Activated CD4-positive, alpha-beta T cell treated with anti-CD3 and anti-CD28 coated beads, Interleukin-2, amount 50 U/mL, for 16 hours (primary cell): ENCODE measurements at regions not wholly inside any gene's neighbourhood (a gene's known extent, or its start where the extent isn't known, plus 50 kb on each side); places are given as distances from the start of the nearest gene placed in this dataset.
A peak's percentile ranks its signal among the peaks of the same experiment; 100 is the strongest.
"Not testable (repeated sequence)": the region's sequence is repeated elsewhere in the genome, so short reads cannot be mapped to it uniquely, and the experiment has no call there.

Source experiments
- DNase-seq: peaks from one replicate; pipeline ENCODE4 v3.0.0-alpha.2; 2020

DNA sequence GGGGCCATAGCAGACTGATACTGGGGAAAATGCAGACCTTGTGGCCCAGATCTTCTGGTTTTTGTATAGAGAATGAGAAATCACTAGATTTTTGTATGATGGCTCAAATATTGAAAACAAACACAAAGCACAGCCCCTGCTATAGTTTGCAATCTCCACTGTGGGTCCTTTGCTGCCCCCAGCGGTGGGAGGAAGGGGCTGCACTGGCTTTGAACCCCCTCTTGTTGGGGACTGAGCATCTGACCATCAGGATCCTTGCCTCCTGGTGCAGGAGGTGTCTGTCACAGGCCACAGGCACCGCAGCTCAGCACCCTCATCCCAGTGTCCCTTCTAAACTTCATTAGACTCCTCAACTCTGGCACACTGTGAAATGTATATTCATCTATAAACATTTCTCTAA, 252.3 kb downstream of the BCL2L11 start:
- not testable (repeated sequence) for DNase-seq

DNA sequence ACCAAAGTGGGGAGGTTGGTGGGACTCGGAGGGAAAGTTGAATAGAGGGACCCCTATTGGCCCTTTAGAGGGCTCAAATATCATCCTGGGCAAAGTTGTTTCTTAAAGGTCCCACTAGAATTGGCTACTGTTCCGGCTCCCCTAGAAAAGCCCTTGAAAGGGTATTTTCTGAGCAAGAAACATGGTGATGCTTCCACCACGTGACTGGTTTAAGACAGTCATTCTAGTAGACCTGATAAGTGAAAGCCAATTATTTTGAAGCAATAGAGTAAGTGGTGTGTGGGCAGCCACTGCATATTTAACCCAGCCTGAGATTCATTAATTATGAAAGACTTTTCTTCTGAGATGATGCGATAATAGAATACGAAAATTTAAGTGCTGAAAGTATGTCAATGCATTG, 253.3 kb downstream of the BCL2L11 start:
- not testable (repeated sequence) for DNase-seq

DNA sequence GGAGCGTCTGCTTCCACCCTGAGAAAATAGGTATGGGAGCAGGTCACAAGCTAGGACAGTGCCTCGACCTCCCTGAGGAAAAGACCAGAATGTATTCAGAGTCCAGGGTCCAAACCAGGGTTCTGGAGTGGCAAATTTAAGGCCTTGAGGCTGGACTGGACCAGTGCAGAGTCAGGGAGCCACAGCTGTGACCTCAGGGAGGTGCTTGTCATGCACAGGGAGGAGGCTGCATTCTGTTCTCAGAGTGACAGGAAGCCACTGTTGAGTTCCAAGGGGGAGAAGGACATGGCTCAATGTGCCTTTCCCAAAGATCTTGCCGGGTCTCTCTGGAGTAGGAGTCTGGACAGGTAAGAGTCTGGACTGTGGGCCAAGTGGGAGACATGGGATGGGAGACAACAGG, 254.0 kb downstream of the BCL2L11 start:
- not testable (repeated sequence) for DNase-seq

DNA sequence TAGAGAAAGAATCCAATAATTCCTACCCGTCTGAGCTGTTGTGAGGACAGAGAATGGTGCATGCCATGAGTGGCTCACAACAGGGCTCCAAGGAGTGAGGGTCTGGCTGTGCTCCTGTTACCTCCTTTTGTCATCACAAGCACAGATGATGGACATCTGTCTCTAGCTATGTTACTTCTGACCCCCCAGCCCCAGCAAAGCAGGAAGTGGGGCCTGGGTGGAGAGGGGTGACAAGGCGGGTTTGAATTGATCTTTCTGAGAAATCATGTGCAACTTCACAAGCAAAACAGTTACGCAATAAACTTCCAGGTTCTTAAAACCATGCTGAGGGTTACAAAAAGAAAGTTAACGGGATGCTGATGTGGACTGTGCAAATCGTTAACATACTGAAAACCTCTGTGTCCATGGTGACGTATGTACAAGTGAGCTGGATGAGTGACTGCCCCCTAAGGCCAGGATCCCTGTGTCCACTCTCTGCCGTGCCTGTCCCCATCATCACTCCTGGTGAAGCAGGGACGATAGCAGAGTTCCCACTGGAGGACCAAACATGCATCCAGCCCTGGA, 254.7 kb downstream of the BCL2L11 start:
- DNase-seq, result not testable (repeated sequence)

DNA sequence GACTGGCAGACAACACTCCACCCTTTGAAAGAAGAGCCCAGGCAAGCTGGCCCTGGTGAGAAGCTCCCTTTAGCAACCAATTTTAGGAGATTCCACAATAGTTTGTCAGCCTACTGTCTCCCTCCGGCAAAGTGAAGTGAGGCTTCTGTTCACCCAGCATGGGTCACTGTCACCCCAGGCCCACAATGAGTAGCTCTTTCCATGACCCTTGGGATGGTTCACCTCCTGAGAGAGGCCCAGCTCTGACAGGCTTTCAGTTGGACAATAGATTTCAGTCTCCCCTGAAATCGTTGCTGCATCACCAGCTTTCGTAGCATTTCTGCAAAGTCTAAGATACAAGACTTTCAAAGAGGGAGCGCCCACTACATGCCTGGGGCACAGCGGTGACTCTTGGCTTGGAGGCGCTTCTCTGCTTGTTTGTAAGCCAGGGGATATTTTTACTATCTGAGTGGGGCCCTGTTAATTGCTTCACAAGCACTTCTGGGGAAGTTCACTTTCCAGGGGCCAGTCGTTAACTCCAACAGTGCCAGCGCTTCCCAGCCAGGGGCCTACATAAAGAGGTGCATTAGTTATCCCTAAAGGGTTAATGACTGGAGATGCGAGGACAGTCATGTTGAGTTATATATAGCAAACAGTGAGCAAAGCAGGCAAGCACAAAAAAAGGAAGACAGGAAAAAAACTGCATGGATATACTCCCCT, 255.7 kb downstream of the BCL2L11 start:
- not testable (repeated sequence) for DNase-seq

DNA sequence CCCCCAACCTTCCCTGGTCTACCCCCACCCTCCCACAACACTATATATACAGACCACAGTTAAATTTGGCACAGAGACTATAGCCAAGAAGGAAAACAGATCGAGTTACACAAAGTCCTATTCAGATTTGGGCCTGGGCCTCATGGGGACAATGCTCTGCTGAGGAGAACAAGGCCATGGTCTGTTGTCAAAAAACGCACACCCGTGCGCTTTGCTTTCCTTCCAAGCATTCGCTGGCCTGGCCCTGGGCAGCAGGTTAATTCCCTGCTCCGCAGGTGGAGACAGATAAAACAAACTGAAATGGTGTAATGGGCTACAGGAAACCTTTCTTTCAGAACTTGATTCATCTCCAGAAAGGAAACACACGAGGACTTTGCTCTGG, 256.2 kb downstream of the BCL2L11 start:
- DNase-seq, result not testable (repeated sequence)

DNA sequence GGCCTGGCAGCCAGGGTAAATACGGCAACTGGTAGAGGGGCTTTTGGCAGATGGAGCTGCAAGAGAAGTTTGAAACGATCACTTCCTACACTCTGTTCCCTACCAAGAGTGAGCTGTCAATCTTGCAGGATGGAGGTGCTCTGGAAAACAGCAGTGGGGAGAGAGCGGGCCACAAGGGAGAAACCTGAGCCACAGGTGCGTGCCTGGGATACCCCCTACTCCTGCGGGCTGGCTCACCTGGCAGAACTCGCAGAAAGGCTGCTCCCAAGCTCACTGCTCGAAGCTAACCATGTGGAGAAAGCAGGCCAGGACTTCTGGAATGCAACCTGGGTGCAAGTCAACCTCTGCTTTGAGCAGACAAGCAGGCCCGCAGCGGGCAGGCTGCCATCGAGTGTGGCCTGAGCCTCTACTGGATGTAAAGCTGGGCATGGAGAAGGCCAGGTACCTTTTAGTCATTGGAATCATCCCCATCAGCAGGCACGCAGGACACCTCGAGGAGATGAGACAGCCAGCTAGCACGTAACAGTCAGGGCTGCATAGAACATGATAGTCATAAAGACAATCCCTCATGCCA, 256.8 kb downstream of the BCL2L11 start:
- not testable (repeated sequence) for DNase-seq

DNA sequence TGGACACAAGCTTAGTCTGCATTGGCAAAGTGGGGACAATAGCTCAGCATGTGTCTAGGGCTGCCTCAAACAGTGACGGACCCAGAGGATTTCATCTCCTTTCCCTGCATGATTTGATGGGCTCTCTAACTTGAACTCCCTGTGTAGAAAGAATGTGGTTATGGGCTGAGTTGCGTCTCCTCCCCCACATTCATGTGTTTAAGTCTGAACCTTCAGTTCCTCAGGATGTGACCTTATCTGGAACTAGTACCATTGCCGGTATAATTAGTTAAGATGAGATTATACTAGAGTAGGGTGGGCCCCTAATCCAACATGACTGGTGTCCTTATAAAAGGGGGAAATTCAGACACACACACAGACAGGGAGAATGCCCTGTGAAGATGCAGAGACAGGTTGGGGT, 257.6 kb downstream of the BCL2L11 start:
- not testable (repeated sequence) for DNase-seq

DNA sequence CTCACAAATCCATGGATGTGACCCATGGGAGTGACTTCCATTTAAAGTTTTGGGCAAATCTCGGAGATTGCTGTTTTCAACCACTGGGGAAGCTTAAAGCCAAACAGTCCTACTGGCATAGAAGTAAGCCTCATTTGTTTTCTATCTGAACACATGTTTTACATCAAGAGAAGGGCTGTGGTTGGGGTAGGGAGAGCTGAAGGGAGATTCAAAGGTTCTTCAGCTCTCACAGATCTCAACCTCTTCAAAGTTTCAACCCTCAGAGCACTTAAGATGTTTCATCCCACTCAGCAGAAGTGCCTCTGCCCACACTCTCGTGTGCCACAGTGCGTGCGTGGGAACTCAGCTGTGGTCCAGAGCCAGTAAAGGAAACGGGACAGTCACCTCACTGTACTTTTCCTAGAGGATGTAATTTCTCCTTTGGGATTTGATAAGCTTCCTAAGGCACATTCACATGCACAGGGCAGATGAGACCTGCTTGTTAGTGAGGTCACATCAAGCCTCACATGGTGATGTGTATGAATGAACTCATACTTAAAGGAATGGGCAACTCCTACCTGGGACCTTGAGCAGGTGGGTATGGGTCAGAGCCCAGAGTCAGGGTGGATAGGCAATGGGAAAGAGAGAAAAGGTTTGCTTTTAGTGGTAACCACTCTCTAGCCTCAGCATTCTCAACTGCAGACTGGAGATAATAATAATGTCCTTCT, 260.2 kb downstream of the BCL2L11 start:
- DNase-seq, result not testable (repeated sequence)

DNA sequence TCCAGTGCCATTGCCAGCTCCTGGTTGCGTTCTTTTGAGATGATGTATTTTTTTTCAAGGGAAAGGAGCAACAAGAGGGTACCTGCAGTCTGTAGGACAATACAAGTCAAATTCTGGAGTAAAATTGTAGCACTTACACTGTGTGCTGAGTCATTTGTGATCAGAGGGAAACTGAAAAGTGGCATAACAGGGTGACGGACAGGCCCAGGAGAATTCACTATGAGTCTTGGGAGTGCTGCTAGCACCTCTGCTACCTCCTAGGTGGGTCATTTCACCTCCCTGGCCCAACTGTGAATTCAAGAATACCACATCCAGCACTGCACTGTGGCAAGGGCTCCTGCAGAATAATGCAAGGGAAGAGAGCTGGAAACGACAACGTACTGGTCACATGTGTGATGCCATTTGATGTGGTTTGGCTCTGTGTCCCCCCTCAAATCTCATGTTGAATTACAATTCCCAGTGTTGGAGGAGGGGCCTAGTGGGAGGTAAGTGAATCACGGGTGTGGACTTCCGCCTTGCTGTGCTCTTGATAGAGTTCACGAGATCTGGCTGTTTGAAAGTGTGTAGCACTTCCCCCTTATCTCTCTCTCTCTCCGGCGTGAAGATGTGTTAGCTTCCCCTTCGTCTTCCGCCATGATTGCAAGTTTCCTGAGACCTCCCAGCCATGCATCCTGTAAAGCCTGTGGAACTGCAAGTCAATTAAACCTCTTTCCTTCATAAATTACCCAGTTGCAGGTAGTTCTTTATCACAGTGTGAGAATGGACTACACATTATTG, 261.0 kb downstream of the BCL2L11 start:
- peak; percentile 7 for DNase-seq

DNA sequence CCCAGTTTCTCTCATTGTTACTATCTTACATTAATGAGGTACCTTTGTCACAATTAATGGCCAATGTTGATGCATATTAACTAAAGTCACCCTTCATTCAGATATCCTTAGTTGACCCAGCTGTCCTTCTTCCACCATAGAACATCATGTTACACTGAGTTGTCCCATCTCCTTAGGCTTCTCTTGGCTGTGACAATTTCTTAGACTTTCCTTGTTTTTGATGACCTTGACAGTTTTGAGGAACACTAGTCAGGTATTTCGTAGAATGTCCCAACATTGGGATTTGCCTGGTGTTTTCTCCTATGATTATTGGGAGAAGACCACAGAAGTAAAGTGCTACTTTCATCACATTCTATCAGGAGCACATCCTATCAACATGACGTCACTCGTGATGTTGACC, 261.8 kb downstream of the BCL2L11 start:
- DNase-seq, result not testable (repeated sequence)

DNA sequence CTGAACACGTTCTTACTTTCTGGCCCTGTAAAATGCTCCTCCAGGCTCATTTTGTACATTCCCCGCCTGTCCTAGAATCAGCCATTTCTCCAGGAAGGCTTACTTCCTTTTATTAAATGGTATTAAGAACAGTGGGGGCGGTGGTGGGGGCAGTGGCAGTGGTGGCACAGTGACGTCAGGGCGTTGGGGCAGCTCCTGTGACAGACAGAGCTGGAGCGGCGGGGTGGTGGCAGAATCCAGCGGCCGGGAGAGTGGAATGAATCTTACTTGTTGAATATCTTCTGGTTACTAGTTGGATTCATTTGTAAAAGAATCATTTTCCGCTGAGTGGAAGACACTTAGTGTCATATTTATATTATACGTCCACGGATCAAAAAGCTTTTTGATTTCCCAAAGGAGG, 262.6 kb downstream of the BCL2L11 start:
- DNase-seq, result not testable (repeated sequence)

DNA sequence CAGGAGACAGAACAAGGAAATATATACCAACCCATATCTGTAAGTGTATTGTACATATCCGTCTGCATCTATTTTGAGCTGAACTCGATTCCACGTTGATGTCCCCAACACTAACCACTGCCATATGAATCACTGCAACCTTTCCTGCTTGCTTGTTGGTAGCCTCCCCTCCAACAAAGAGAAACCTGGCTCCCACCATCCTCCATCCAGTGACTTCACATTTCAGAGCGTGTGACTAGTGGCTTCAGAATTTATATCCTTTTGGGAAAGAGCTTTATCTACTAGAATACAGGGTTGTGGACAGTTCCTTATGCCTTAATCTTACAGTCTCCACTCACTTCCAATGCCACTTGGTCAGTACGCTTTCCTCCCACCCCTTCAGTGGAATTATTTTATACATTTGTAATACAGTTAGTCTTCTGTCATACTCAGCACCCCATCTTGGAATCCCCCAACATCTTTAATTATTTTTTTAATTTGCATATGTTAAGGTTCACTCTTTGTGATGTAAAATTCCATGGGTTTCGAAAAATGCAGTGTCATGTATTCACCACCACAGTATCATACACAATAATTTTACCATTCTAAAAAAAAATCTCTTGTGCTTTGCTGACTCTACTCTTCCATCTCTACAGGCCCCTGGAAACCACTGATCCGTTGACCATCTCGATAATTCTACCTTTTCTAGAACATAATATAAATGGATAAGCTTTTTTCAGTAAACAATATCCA, 264.7 kb downstream of the BCL2L11 start:
- not testable (repeated sequence) for DNase-seq

DNA sequence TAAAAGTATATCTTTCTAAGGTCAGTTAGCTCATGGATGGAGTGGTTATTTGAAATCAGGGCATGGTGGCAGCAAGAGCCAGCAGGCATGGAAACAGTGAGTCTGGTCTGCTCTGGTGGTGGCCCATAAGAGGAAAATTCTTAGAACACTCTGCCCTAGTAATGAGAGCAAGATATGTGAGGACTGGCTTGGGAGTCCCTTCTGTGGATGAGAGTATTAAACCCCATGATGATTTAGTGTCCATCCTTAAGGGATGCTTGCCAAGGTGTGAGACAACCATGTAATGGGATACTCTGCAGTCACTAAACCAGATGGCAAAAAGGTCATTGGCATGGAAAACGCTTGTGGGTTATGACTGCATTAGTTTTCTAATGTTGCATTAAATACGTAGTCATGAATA, 269.9 kb downstream of the BCL2L11 start:
- DNase-seq, result not testable (repeated sequence)

DNA sequence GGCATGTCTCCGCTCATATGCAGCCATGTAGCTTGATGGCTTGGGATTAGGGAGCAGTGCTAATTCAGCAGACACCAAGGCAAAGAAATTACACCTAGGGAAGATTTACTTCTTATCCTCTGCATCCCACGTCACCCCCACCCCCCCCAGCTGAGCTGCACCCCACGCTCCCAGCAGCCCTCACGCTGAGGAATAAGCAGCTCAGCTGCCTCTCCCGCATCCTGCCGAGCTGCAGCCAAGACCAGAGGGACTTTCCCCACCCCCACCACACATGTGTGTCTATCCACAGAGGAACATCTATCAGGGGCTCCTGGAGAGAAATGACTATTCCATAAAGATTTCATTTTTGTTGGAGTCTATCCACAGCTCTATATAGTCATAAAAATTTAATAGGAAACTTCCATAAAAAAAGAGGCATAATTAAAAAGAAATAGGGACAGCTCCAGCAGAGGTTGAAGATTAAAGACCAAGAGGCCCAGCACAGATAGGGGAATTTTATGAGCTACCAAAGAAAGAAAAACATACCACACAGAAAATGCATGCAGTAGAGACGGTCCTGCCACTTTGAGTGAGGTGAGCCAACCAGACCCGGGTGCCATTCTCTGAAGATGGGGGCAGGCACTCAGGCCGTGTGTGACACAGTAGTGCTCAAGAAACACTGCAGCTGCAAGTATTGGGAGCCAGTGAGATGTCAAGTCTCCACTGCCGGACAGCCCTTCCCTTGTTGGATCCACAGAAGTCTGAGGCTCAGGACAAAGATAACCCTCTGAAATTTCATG, 274.8 kb downstream of the BCL2L11 start:
- DNase-seq, result peak; percentile 33

DNA sequence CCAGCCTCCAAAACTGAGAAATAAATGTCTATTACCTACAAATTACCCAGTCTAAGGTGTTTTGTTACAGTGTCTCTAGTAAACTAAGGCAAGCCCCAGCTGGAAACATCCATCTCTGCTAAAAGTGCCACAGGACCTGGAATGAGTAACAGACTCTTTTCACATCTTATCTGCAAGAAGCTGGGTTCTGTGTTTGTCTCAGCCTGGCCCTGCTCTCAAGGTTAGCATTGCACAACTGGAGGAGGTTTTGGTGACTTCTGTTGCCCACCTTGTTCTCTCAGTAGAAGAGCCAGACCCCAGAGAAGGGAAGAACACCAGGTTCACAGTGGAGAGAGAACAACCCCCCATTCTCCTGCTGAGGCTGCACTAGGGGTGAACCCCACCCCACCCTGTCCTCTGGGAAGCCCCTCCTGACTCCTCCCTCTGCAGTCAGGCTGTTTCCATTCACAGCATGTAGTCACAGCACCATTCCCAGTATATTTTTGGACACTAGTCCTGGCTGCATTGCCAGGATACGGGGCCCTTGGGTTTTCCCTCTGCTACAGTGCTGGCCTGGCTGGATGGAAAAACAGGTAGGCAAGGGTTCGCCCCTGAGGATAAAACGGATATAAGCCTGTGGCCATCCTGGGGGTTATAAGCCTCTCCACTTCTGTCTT, 280.0 kb downstream of the BCL2L11 start:
- not testable (repeated sequence) for DNase-seq

DNA sequence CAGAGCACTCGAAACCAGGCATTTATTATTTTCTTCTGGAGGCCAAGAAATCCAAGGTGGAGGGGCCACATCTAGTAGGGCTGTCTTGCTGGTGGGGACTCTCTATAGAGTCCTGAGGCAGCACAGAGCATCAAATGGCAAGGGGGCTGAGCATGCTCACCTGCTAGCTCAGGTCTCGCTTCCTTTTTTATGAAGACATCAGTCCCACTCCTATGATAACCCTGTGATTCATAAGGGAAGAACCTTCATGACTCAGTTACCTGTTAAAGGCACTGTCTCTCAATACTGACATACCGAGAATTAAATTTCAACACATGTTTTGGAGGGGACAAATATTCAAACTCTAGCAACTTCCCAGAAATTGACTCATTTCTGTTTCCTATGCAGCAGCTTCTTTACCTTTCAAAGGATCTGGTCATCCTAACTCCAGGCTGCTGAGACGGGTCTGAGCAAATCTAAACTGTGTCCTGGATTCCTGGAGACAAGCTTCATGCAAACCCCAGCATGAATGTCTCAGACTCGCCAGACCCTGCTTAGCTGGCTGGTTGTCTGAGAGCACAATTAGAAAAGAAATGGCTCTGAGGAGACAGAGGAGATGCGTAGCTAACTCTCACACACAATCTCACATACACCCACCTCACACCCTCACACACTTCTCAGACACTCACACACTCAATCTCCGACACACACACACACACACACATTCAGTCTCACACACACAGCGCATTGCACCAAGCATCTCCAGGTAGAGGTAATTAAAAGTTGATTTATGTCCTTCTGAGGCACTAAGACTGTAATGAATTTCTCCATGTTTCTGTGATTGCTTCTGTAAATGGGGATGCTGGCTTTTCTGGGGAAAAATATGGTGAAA, 280.8 kb downstream of the BCL2L11 start:
- not testable (repeated sequence) for DNase-seq

DNA sequence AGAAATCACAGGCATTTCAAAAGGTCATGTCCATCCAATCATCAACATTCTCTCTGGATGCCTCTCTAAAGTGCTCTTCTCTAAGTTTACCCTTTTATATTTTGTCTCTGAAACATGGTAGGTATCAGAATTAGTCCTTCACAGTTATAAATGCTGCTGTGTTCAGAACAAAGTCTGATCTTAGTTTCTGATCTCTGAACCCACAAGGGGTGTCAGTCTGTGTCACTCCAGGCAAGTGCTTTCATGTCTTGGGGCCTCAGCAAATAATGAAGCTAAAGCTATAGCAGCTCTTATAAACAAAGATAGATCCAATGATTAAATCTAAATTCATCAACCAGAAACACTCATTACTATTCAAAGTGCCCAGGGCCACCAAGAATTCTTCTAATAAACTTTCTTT, 281.7 kb downstream of the BCL2L11 start:
- DNase-seq, result not testable (repeated sequence)

DNA sequence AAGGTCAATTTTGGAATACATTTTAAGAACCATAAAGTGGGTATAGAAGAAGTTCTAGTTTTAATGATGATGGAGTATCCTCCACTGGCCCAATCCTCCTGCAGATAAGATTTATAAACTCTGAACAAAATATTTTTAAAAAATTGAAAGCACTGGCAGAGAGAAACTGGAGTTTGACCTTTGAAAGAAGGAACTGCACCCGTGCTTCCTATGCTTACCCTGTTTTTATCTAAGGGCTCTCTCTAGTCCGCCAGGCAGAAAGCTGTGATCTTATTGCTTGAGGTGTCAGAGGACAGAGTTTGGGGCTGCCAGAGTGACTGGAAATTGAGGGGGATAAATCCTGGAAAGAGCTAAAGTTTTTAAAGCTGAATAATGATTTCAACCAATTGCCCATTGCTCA, 282.6 kb downstream of the BCL2L11 start:
- not testable (repeated sequence) for DNase-seq

DNA sequence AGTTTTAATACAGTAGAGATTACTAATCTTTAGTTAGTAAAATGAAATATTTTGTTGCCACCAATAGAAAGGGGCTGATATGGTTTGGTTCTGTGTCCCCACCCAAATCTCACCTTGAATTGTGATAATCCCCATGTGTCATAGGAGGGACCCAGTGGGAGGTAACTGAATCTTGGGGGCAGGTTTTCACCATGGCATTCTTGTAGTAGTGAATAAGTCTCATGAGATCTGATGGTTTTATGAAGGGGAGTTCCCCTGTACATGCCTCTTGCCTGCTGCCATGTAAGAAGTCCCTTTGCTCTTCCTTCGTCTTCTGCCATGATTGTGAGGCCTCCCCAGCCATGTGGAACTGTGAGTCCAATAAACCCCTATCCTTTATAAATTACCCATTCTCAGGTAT, 285.9 kb downstream of the BCL2L11 start:
- DNase-seq, result not testable (repeated sequence)
